ENCODE measurements at regions not wholly inside any gene's neighbourhood (a gene's known extent, or its start where the extent isn't known, plus 50 kb on each side); places are given as distances from the start of the nearest gene placed in this dataset.

GRCh38 chr6:54014440-54014839, 96.8 kb upstream of the MLIP start:
- POLR2A ChIA-PET, result no interaction called here
- no peaks in the 10 kb centered on the region for H3K4me1 ChIP-seq (ENCODE audit: control insufficient read depth, insufficient read depth, low read length)
- TF ChIP-seq SCRT2 (tag by site-specific recombination; IDR thresholded peaks at IDR 0.05), result no peak
- no peak for TF ChIP-seq ZNF302 (tag by site-specific recombination; IDR thresholded peaks at IDR 0.05; ENCODE audit: low read depth)
- no peak for TF ChIP-seq ZNF623 (tag by site-specific recombination; IDR thresholded peaks at IDR 0.05)
- no peak for TF ChIP-seq SETDB1 (IDR thresholded peaks at IDR 0.05; ENCODE audit: insufficient read length, low read length)
- no peak for TF ChIP-seq ZNF514 (tag by site-specific recombination; IDR thresholded peaks at IDR 0.05)
- TF ChIP-seq, protein P1, sequence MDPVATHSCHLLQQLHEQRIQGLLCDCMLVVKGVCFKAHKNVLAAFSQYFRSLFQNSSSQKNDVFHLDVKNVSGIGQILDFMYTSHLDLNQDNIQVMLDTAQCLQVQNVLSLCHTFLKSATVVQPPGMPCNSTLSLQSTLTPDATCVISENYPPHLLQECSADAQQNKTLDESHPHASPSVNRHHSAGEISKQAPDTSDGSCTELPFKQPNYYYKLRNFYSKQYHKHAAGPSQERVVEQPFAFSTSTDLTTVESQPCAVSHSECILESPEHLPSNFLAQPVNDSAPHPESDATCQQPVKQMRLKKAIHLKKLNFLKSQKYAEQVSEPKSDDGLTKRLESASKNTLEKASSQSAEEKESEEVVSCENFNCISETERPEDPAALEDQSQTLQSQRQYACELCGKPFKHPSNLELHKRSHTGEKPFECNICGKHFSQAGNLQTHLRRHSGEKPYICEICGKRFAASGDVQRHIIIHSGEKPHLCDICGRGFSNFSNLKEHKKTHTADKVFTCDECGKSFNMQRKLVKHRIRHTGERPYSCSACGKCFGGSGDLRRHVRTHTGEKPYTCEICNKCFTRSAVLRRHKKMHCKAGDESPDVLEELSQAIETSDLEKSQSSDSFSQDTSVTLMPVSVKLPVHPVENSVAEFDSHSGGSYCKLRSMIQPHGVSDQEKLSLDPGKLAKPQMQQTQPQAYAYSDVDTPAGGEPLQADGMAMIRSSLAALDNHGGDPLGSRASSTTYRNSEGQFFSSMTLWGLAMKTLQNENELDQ (tag by site-specific recombination; IDR thresholded peaks at IDR 0.05; ENCODE audit: low read depth), result no peak
- no peak for TF ChIP-seq ZNF560 (tag by site-specific recombination; IDR thresholded peaks at IDR 0.05; ENCODE audit: borderline replicate concordance)
- TF ChIP-seq ZNF843 (tag by site-specific recombination; IDR thresholded peaks at IDR 0.05), result no peak
- no peak for TF ChIP-seq ZNF239 (tag by site-specific recombination; IDR thresholded peaks at IDR 0.05)
- TF ChIP-seq, protein P2, sequence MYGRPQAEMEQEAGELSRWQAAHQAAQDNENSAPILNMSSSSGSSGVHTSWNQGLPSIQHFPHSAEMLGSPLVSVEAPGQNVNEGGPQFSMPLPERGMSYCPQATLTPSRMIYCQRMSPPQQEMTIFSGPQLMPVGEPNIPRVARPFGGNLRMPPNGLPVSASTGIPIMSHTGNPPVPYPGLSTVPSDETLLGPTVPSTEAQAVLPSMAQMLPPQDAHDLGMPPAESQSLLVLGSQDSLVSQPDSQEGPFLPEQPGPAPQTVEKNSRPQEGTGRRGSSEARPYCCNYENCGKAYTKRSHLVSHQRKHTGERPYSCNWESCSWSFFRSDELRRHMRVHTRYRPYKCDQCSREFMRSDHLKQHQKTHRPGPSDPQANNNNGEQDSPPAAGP (tag by site-specific recombination; IDR thresholded peaks at IDR 0.05), result no peak
- TF ChIP-seq, protein P3, sequence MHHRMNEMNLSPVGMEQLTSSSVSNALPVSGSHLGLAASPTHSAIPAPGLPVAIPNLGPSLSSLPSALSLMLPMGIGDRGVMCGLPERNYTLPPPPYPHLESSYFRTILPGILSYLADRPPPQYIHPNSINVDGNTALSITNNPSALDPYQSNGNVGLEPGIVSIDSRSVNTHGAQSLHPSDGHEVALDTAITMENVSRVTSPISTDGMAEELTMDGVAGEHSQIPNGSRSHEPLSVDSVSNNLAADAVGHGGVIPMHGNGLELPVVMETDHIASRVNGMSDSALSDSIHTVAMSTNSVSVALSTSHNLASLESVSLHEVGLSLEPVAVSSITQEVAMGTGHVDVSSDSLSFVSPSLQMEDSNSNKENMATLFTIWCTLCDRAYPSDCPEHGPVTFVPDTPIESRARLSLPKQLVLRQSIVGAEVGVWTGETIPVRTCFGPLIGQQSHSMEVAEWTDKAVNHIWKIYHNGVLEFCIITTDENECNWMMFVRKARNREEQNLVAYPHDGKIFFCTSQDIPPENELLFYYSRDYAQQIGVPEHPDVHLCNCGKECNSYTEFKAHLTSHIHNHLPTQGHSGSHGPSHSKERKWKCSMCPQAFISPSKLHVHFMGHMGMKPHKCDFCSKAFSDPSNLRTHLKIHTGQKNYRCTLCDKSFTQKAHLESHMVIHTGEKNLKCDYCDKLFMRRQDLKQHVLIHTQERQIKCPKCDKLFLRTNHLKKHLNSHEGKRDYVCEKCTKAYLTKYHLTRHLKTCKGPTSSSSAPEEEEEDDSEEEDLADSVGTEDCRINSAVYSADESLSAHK (tag by site-specific recombination; IDR thresholded peaks at IDR 0.05), result no peak
- TF ChIP-seq ZBTB8A (tag by site-specific recombination; IDR thresholded peaks at IDR 0.05), result no peak
- H3K9me3 ChIP-seq (ENCODE audit: control insufficient read depth, insufficient read depth, low read depth, low read length), result no peaks in the 10 kb centered on the region
- no peak overlapping the region for H3K4me3 ChIP-seq (ENCODE audit: low read depth, low read length)
- CTCF ChIA-PET, result no interaction called here
- no peak overlapping the region for H3K27ac ChIP-seq (ENCODE audit: extremely low read depth, low read depth, low read length)
- no peaks in the 10 kb centered on the region for H3K36me3 ChIP-seq (ENCODE audit: control insufficient read depth in 2 of 2, insufficient read depth in 1 of 2, low read length in 2 of 2)

GRCh38 chr6:54017877-54018276, 93.4 kb upstream of the MLIP start:
- H3K4me1 ChIP-seq (ENCODE audit: control insufficient read depth, insufficient read depth, low read length), result no peaks in the 10 kb centered on the region
- POLR2A ChIA-PET, result no interaction called here
- H3K9me3 ChIP-seq (ENCODE audit: control insufficient read depth, insufficient read depth, low read depth, low read length), result no peaks in the 10 kb centered on the region
- no peak overlapping the region for H3K27ac ChIP-seq (ENCODE audit: extremely low read depth, low read depth, low read length)
- no peak overlapping the region for H3K4me3 ChIP-seq (ENCODE audit: low read depth, low read length)
- CTCF ChIA-PET, result no interaction called here
- H3K36me3 ChIP-seq (ENCODE audit: control insufficient read depth in 2 of 2, insufficient read depth in 1 of 2, low read length in 2 of 2), result no peaks in the 10 kb centered on the region
- no peak for TF ChIP-seq KLF7 (tag by site-specific recombination; IDR thresholded peaks at IDR 0.05; ENCODE audit: borderline replicate concordance)
- no peak for TF ChIP-seq ZNF37A (tag by site-specific recombination; IDR thresholded peaks at IDR 0.05)
- TF ChIP-seq ZNF654 (tag by site-specific recombination; IDR thresholded peaks at IDR 0.05; ENCODE audit: low read depth), result no peak
- no peak for TF ChIP-seq ZNF768 (tag by site-specific recombination; IDR thresholded peaks at IDR 0.05)
- TF ChIP-seq ZSCAN5A (tag by site-specific recombination; IDR thresholded peaks at IDR 0.05), result no peak
- TF ChIP-seq ZFP41 (tag by site-specific recombination; IDR thresholded peaks at IDR 0.05; ENCODE audit: borderline replicate concordance), result no peak
- TF ChIP-seq REPIN1 (tag by site-specific recombination; IDR thresholded peaks at IDR 0.05; ENCODE audit: low read depth), result no peak
- TF ChIP-seq ZFHX2 (tag by site-specific recombination; conservative IDR thresholded peaks at IDR 0.05), result no peak
- no peak for TF ChIP-seq SCRT1 (tag by site-specific recombination; IDR thresholded peaks at IDR 0.05; ENCODE audit: borderline replicate concordance)
- TF ChIP-seq, protein P4, sequence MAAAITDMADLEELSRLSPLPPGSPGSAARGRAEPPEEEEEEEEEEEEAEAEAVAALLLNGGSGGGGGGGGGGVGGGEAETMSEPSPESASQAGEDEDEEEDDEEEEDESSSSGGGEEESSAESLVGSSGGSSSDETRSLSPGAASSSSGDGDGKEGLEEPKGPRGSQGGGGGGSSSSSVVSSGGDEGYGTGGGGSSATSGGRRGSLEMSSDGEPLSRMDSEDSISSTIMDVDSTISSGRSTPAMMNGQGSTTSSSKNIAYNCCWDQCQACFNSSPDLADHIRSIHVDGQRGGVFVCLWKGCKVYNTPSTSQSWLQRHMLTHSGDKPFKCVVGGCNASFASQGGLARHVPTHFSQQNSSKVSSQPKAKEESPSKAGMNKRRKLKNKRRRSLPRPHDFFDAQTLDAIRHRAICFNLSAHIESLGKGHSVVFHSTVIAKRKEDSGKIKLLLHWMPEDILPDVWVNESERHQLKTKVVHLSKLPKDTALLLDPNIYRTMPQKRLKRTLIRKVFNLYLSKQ (tag by site-specific recombination; IDR thresholded peaks at IDR 0.05; ENCODE audit: borderline replicate concordance), result no peak
- TF ChIP-seq ZNF555 (tag by site-specific recombination; conservative IDR thresholded peaks at IDR 0.05), result no peak
- no peak for TF ChIP-seq ZNF548 (tag by site-specific recombination; IDR thresholded peaks at IDR 0.05)
- TF ChIP-seq GLI4 (tag by site-specific recombination; IDR thresholded peaks at IDR 0.05), result no peak
- TF ChIP-seq ZNF140 (tag by site-specific recombination; IDR thresholded peaks at IDR 0.05), result no peak
- no peak for TF ChIP-seq ZNF544 (tag by site-specific recombination; IDR thresholded peaks at IDR 0.05)
- TF ChIP-seq TRIM28 (IDR thresholded peaks at IDR 0.05; ENCODE audit: borderline replicate concordance, low read length), result no peak

Data from HEK293 (cell line).